Smooth muscle cell (in vitro differentiated cells): ENCODE measurements at regions not wholly inside any gene's neighbourhood (a gene's known extent, or its start where the extent isn't known, plus 50 kb on each side); places are given as distances from the start of the nearest gene placed in this dataset.

Experiments used
- DNase-seq: peaks from one replicate; lab custom pipeline; 2025; ENCODE audit not compliant: unreplicated experiment; lab: John Stamatoyannopoulos, UW
- H2AFZ ChIP-seq: fragments of 200-600 bp; sonication (generic); 2 replicates; pipeline ENCODE4 v1.6.0; 2016; ENCODE audit warnings: antibody characterized with exemption, low read depth, mild to moderate bottlenecking
- H3F3A ChIP-seq: fragments of 200-600 bp; sonication (generic); 2 replicates; pipeline ENCODE4 v1.6.0; 2017; ENCODE audit warnings: antibody characterized with exemption, low read depth
- H3K27ac ChIP-seq: fragments of 200-600 bp; sonication (generic); 2 replicates; pipeline ENCODE4 v1.5.1; 2016; ENCODE audit warnings: low read depth, mild to moderate bottlenecking
- H3K27me3 ChIP-seq: fragments of 200-600 bp; sonication (generic); 2 replicates; pipeline ENCODE4 v1.6.1; 2016; ENCODE audit warnings: low read depth, mild to moderate bottlenecking
- H3K36me3 ChIP-seq: fragments of 200-600 bp; sonication (generic); 2 replicates; pipeline ENCODE4 v1.5.1; 2016; ENCODE audit warnings: low read depth
- H3K4me1 ChIP-seq: fragments of 200-600 bp; sonication (generic); 2 replicates; pipeline ENCODE4 v1.5.1; 2016; ENCODE audit warnings: low read depth
- H3K4me2 ChIP-seq: fragments of 200-600 bp; sonication (generic); 2 replicates; pipeline ENCODE4 v1.6.0; 2016; ENCODE audit warnings: mild to moderate bottlenecking
- H3K4me3 ChIP-seq: fragments of 200-600 bp; sonication (generic); 2 replicates; pipeline ENCODE4 v1.5.1; 2016; ENCODE audit warnings: mild to moderate bottlenecking
- H3K79me2 ChIP-seq: fragments of 200-600 bp; sonication (generic); 2 replicates; pipeline ENCODE4 v1.6.0; 2016; ENCODE audit warnings: low read depth, mild to moderate bottlenecking
- H3K9ac ChIP-seq: fragments of 200-600 bp; sonication (generic); 2 replicates; pipeline ENCODE4 v1.6.0; 2016; ENCODE audit warnings: low read depth
- H3K9me3 ChIP-seq: fragments of 200-600 bp; sonication (generic); replicated peaks from 2 replicates; pipeline ENCODE4 v1.5.1; 2016; ENCODE audit warnings: low read depth
- H4K20me1 ChIP-seq: fragments of 200-600 bp; sonication (generic); 2 replicates; pipeline ENCODE4 v1.6.0; 2016; ENCODE audit warnings: low read depth
- CTCF ChIP-seq: fragments of 200-600 bp; sonication (generic); IDR thresholded peaks from 2 replicates; pipeline ENCODE4 v1.5.1; 2017; ENCODE audit warnings: borderline replicate concordance, mild to moderate bottlenecking, antibody characterized with exemption; ENCODE audit not compliant: insufficient read depth, poor library complexity, severe bottlenecking
- WGBS: methylation state at CpG from one replicate; pipeline ENCODE4 v1.1.7; 2016; ENCODE audit warnings: low lambda C conversion rate; 5-methylcytosine and 5-hydroxymethylcytosine counted together

- Histone ChIP-seq H3F3A (peaks cover 22% of the 10 kb centered on the region), H3K36me3 (no peaks in the 10 kb centered on the region), H3K9ac (no peak overlapping the region), H3K27me3 (no peaks in the 10 kb centered on the region), H2AFZ (peak overlapping the region; percentile 26), H3K79me2 (no peaks in the 10 kb centered on the region), H3K27ac (peak overlapping the region; percentile 89), H3K9me3 (no peaks in the 10 kb centered on the region), H4K20me1 (no peaks in the 10 kb centered on the region), H3K4me3 (no peak overlapping the region), H3K4me2 (peak overlapping the region; percentile 73), H3K4me1 (peaks cover 39% of the 10 kb centered on the region)
- WGBS, result 12% methylated on average over 3 of the region's 3 CpGs
- DNase-seq, result no peak
- no peak for TF ChIP-seq CTCF
Measured at GRCh38 chr12:24759155-24759554, 189.7 kb downstream of the BCAT1 start.

- peaks cover 23% of the 10 kb centered on the region for H3F3A ChIP-seq
- H3K9me3 ChIP-seq, result no peaks in the 10 kb centered on the region
- H3K79me2 ChIP-seq, result peaks cover 5% of the 10 kb centered on the region
- H4K20me1 ChIP-seq, result no peaks in the 10 kb centered on the region
- 89% methylated on average over 3 of the region's 3 CpGs for WGBS
- H3K36me3 ChIP-seq, result no peaks in the 10 kb centered on the region
- H3K27me3 ChIP-seq, result no peaks in the 10 kb centered on the region
- DNase-seq, result no peak
- H3K4me1 ChIP-seq, result peaks cover 42% of the 10 kb centered on the region
- no peak overlapping the region for H3K4me3 ChIP-seq
- TF ChIP-seq CTCF, result no peak
- H3K4me2 ChIP-seq, result peak overlapping the region; percentile 73
- no peak overlapping the region for H2AFZ ChIP-seq
- peak overlapping the region; percentile 31 for H3K9ac ChIP-seq
- peak overlapping the region; percentile 89 for H3K27ac ChIP-seq
Measured at GRCh38 chr12:24756479-24757024, 192.3 kb downstream of the BCAT1 start.

- H3F3A ChIP-seq, result peaks cover 25% of the 10 kb centered on the region
- DNase-seq, result no peak
- TF ChIP-seq CTCF, result no peak
- H3K9ac ChIP-seq, result peak overlapping the region; percentile 31
- no peak overlapping the region for H3K4me3 ChIP-seq
- peaks cover 5% of the 10 kb centered on the region for H3K79me2 ChIP-seq
- H2AFZ ChIP-seq, result peak overlapping the region; percentile 17
- H3K4me1 ChIP-seq, result peaks cover 44% of the 10 kb centered on the region
- no peaks in the 10 kb centered on the region for H3K9me3 ChIP-seq
- peak overlapping the region; percentile 89 for H3K27ac ChIP-seq
- H4K20me1 ChIP-seq, result no peaks in the 10 kb centered on the region
- no peaks in the 10 kb centered on the region for H3K36me3 ChIP-seq
- H3K27me3 ChIP-seq, result no peaks in the 10 kb centered on the region
- 39% methylated on average over 7 of the region's 7 CpGs for WGBS
- H3K4me2 ChIP-seq, result peak overlapping the region; percentile 73
Measured at GRCh38 chr12:24754690-24755638, 193.9 kb downstream of the BCAT1 start.
